Rectal smooth muscle tissue (tissue), 1 donor: ENCODE measurements at regions not wholly inside any gene's neighbourhood (a gene's known extent, or its start where the extent isn't known, plus 50 kb on each side); places are given as distances from the start of the nearest gene placed in this dataset.

Experiments used
- H3K27ac ChIP-seq: one replicate; pipeline ENCODE4 v1.7.0; 2013; ENCODE audit warnings: low read depth, low read length, inconsistent platforms
- H3K27me3 ChIP-seq: one replicate; pipeline ENCODE4 v1.7.0; 2013; ENCODE audit warnings: low read length; ENCODE audit not compliant: control insufficient read depth, insufficient read depth
- H3K36me3 ChIP-seq: one replicate; pipeline ENCODE4 v1.7.0; 2013; ENCODE audit warnings: low read length; ENCODE audit not compliant: control insufficient read depth, insufficient read depth
- H3K4me1 ChIP-seq: one replicate; pipeline ENCODE4 v1.7.0; 2013; ENCODE audit warnings: low read length; ENCODE audit not compliant: control insufficient read depth, insufficient read depth
- H3K4me3 ChIP-seq: one replicate; pipeline ENCODE4 v1.7.0; 2013; ENCODE audit warnings: low read length
- H3K9ac ChIP-seq: one replicate; pipeline ENCODE4 v1.7.0; 2013; ENCODE audit warnings: low read length

DNA sequence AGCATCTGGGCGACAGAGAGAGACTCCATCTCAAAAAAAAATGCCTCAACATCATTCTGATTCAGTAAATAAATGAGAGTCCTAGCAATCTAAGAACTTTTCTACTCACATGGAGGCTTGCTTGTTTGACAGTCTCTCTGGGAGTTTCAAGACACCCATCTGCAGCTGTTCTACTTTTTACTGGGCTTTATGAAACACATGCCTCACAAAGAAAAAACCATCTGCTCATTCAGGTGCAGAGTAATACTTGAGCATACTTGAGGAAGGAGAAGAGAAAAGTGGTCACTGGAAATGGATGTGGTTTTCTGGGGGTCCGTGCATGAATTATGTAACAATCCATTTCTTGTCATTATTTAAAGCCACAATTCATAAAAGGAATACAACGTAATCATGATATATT lies 87.1 kb upstream of the DDX53 start:
- no peak overlapping the region for H3K27ac ChIP-seq

DNA sequence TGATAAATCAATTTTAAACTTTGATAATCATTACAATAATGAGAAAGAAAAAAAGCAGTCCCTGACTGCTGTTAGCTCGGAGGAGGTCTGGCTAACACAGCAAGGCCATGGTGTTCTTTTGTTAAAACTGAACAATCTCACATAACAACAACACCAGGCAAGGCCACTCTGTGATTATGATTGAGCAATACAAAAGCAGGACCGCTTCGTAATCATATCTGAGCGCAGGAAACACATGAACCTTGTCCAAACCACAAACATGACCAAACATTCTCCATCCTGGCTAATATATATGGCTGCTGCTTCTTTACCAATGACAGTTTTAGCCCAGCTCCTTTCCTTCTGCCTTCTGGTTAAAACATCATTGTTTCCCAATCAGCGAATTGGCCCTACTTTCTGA lies 76.8 kb upstream of the DDX53 start:
- H3K4me1 ChIP-seq, result no peaks in the 10 kb centered on the region
- H3K4me3 ChIP-seq, result no peak overlapping the region
- H3K36me3 ChIP-seq, result no peaks in the 10 kb centered on the region
- H3K27me3 ChIP-seq, result no peaks in the 10 kb centered on the region
- no peak overlapping the region for H3K9ac ChIP-seq
- no peak overlapping the region for H3K27ac ChIP-seq

More for the DNA sequence above, 87.1 kb upstream of the DDX53 start:
- no peak overlapping the region for H3K4me3 ChIP-seq
- H3K4me1 ChIP-seq, result no peaks in the 10 kb centered on the region
- H3K27me3 ChIP-seq, result no peaks in the 10 kb centered on the region
- no peaks in the 10 kb centered on the region for H3K36me3 ChIP-seq
- no peak overlapping the region for H3K9ac ChIP-seq

DNA sequence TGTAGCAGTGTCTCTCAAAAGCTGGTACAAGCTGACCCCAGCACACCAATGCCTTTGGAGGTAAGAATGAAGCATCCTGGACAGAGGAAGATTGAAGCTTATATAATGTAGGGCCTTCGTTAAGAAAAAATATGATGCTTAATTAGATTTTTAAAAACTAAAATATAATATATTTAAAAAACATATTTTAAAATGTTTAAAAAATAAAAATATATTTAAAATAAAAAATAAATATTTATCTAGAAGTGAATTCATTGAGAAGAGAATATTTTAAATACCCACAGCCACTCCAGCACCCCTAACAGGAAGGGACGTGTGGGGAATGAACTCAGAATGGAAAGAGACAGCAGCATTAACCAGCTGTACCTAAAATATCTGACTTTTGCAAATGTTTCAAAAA lies 65.1 kb upstream of the DDX53 start:
- no peaks in the 10 kb centered on the region for H3K36me3 ChIP-seq
- no peak overlapping the region for H3K27ac ChIP-seq
- H3K4me1 ChIP-seq, result no peaks in the 10 kb centered on the region
- H3K4me3 ChIP-seq, result no peak overlapping the region
- no peaks in the 10 kb centered on the region for H3K27me3 ChIP-seq
- no peak overlapping the region for H3K9ac ChIP-seq

DNA sequence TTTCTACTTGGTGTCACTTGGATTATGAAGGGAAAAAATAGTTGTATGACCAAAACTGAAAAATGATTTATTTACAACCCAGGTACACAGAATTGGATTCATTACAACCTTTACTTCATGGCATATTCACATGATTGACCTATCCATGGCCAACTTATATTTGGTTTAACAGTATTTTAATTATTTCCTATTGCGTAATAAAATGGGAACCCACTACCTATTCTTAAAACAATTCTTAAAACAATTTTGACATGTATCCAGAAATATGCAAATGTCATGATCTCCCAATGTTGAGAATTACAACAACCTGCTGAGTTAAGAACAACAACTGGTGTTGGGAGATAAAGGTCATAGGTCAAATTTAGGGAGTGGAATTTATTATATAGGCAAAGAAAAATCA lies 54.8 kb upstream of the DDX53 start:
- no peak overlapping the region for H3K27ac ChIP-seq
- no peaks in the 10 kb centered on the region for H3K27me3 ChIP-seq
- H3K36me3 ChIP-seq, result no peaks in the 10 kb centered on the region
- H3K9ac ChIP-seq, result no peak overlapping the region
- no peaks in the 10 kb centered on the region for H3K4me1 ChIP-seq
- no peak overlapping the region for H3K4me3 ChIP-seq
